Transverse colon (tissue), 4 donors: ENCODE measurements at regions not wholly inside any gene's neighbourhood (a gene's known extent, or its start where the extent isn't known, plus 50 kb on each side); places are given as distances from the start of the nearest gene placed in this dataset.

Source experiments
- DNase-seq: peaks from one replicate; pipeline ENCODE4 v3.0.0-alpha.2; 2019
- H3K27ac ChIP-seq, 4 donors: fragments of 200-600 bp; sonication (generic); 2 replicates each; pipeline ENCODE4 v1.5.1; 2016 to 2018; ENCODE audit warnings: inconsistent platforms in 4 of 4
- H3K27me3 ChIP-seq: fragments of 200-600 bp; sonication (generic); 2 replicates; pipeline ENCODE4 v1.5.1; 2017; ENCODE audit warnings: inconsistent platforms
- H3K36me3 ChIP-seq, 4 donors: fragments of 200-600 bp; sonication (generic); 2 replicates each; pipeline ENCODE4 v1.5.1; 2017 to 2019; ENCODE audit warnings: inconsistent platforms in 4 of 4
- H3K4me1 ChIP-seq, 4 donors: fragments of 200-600 bp; sonication (generic); 2 replicates each; pipeline ENCODE4 v1.5.1; 2017 to 2020; ENCODE audit warnings: inconsistent platforms in 4 of 4
- H3K4me3 ChIP-seq, 4 donors: fragments of 200-600 bp; sonication (generic); 1 replicate in 1 of 4; 2 replicates in 3 of 4; pipeline versions ENCODE4 v1.5.1 to v1.6.1; 2017 to 2019; ENCODE audit warnings: inconsistent platforms in 4 of 4
- H3K9me3 ChIP-seq, 2 donors: fragments of 200-600 bp; sonication (generic); 2 replicates each; pipeline ENCODE4 v1.5.1; 2017 to 2019; ENCODE audit warnings: inconsistent platforms in 2 of 2
- CTCF ChIP-seq, 5 experiments: fragments of 200-600 bp in 3 of 5; fragments of 450-650 bp in 2 of 5; sonication (generic) in 3 of 5; IDR thresholded peaks; 1 replicate in 2 of 5; 2 replicates in 3 of 5; pipeline ENCODE4 v1.5.1; 2016 to 2017; ENCODE audit warnings: antibody characterized with exemption in 5 of 5, inconsistent platforms in 3 of 5, mild to moderate bottlenecking in 2 of 5, moderate library complexity in 1 of 5
- EP300 ChIP-seq: sonication (generic); formaldehyde crosslinking; IDR thresholded peaks from one replicate; pipeline ENCODE4 v1.6.1; 2017; ENCODE audit warnings: antibody characterized with exemption, low read depth
- POLR2A ChIP-seq: fragments of 450-650 bp; IDR thresholded peaks from one replicate; pipeline ENCODE4 v1.6.1; 2016; ENCODE audit warnings: antibody characterized with exemption, mild to moderate bottlenecking, moderate library complexity
- POLR2AphosphoS5 ChIP-seq, 3 donors: sonication (generic); formaldehyde crosslinking; IDR thresholded peaks; one replicate each; pipeline ENCODE4 v1.6.1; 2016; ENCODE audit warnings: antibody characterized with exemption in 3 of 3
- WGBS, 2 donors: methylation state at CpG; one replicate each; pipeline ENCODE4 v1.1.5; 2018; ENCODE audit warnings: low coverage in 1 of 2; 5-methylcytosine and 5-hydroxymethylcytosine counted together
- in situ Hi-C, 4 donors: fragments of 200-750 bp; cut with MboI; loops; one replicate each; pipeline versions ENCODE4 v1.15.0 to v1.15.1; 2017; ENCODE audit warnings: low sequenced_read_pairs in 3 of 4, low pct_ligation_motif_present in 1 of 4, low pct_unique_long_range_greater_than_20kb in 1 of 4
- intact Hi-C: fragments of 100-400 bp; cut with DNase I; formaldehyde crosslinking; loops from one replicate; pipeline ENCODE4 v1.15.1; 2023; ENCODE audit warnings: low total_unique reads

GRCh38 chr14:53896726-53897125, 59.9 kb downstream of the BMP4 start:
- Histone ChIP-seq H3K4me1 (peaks cover 0 to 4% (median 0%) of the 10 kb centered on the region in 4 donors), H3K27me3 (no peaks in the 10 kb centered on the region), H3K4me3 (no peak overlapping the region), H3K27ac (peak overlapping the region in 1 of 4 donors; percentile 5), H3K9me3 (no peaks in the 10 kb centered on the region), H3K36me3 (no peaks in the 10 kb centered on the region)
- intact Hi-C loops = no loop called here
- no peak for DNase-seq
- 31 to 33% methylated on average over 1 of the region's 1 CpG for WGBS, 2 donors
- TF ChIP-seq POLR2A = no peak
- no peak for TF ChIP-seq EP300
- TF ChIP-seq POLR2AphosphoS5 (IDR thresholded peaks at IDR 0.05) = no peak
- TF ChIP-seq CTCF (IDR thresholded peaks at IDR 0.05) = no peak
- in situ Hi-C loops = no loop called here

DNA sequence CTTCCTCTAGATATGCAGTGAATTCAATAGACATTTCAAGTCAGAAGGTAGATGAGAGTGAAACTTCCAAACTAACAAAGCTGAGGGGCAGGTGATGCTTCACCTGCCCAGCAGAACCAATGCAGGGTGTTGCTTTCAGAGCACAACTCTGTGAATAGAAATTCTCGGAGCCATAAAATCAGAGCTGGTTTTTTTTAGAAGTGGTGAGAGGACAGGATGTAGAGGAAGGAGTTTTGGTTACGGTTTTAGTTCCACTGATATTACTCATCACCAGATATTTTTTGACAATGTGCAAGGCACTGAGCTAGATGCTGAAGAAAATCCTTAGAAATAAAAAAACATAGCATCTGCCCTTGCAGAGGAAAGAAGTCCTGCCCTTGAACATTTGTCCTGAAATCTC, 62.2 kb downstream of the BMP4 start:
- in situ Hi-C loops = no loop called here
- DNase-seq = no peak
- Histone ChIP-seq H3K9me3 (no peaks in the 10 kb centered on the region), H3K4me1 (peaks cover 0 to 4% (median 1%) of the 10 kb centered on the region in 4 donors), H3K36me3 (no peaks in the 10 kb centered on the region), H3K4me3 (no peak overlapping the region), H3K27me3 (no peaks in the 10 kb centered on the region), H3K27ac (peak overlapping the region in 1 of 4 donors; percentile 0)
- no peak for TF ChIP-seq EP300
- TF ChIP-seq CTCF (IDR thresholded peaks at IDR 0.05) = no peak
- no peak for TF ChIP-seq POLR2A
- TF ChIP-seq POLR2AphosphoS5 (IDR thresholded peaks at IDR 0.05) = no peak
- WGBS, 2 donors = 23 to 44% methylated on average over 2 of the region's 2 CpGs
- intact Hi-C loops = no loop called here

DNA sequence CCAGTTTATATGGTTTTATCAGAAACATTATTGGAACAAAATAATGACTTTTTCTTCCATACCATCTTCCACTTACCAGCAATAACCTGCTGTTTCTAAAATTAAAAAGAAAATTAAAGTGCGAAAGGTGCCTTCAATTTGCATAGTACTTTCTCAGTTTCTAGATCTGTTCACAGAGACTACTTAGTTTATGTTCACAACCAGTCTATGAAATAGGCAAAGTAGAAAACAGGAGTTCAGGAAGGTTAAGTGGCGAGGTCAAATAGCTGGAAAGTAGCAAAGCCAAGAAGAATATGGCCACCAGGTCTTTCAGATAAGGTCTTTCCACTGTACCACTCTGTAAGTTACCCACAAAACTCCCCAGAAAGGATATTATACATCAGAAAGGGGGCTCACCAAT, 63.3 kb downstream of the BMP4 start:
- Histone ChIP-seq H3K4me1 (peaks cover 0 to 11% (median 2%) of the 10 kb centered on the region in 4 donors), H3K9me3 (no peaks in the 10 kb centered on the region), H3K27me3 (no peaks in the 10 kb centered on the region), H3K27ac (no peak overlapping the region), H3K36me3 (no peaks in the 10 kb centered on the region), H3K4me3 (no peak overlapping the region)
- intact Hi-C loops (no loop called here), in situ Hi-C loops (no loop called here)
- WGBS, 2 donors = 65 to 80% methylated on average over 2 of the region's 2 CpGs
- no peak for TF ChIP-seq POLR2A
- TF ChIP-seq EP300 = no peak
- TF ChIP-seq CTCF (IDR thresholded peaks at IDR 0.05) = no peak
- TF ChIP-seq POLR2AphosphoS5 (IDR thresholded peaks at IDR 0.05) = no peak
- DNase-seq = no peak

GRCh38 chr14:53890611-53891101, 66.0 kb downstream of the BMP4 start:
- Histone ChIP-seq H3K4me1 (peaks cover 0 to 15% (median 2%) of the 10 kb centered on the region in 4 donors), H3K4me3 (no peak overlapping the region), H3K36me3 (no peaks in the 10 kb centered on the region), H3K27ac (peak overlapping the region in 1 of 4 donors; percentile 9), H3K9me3 (no peaks in the 10 kb centered on the region), H3K27me3 (no peaks in the 10 kb centered on the region)
- no peak for DNase-seq
- TF ChIP-seq POLR2AphosphoS5 (IDR thresholded peaks at IDR 0.05) (no peak), CTCF (IDR thresholded peaks at IDR 0.05) (no peak), POLR2A (no peak), EP300 (no peak)
- intact Hi-C loops = no loop called here
- in situ Hi-C loops = no loop called here
- 40 to 51% methylated on average over 1 to 3 of the region's 3 CpGs for WGBS, 2 donors
